ENCODE measurements at regions not wholly inside any gene's neighbourhood (a gene's known extent, or its start where the extent isn't known, plus 50 kb on each side); places are given as distances from the start of the nearest gene placed in this dataset.

DNA sequence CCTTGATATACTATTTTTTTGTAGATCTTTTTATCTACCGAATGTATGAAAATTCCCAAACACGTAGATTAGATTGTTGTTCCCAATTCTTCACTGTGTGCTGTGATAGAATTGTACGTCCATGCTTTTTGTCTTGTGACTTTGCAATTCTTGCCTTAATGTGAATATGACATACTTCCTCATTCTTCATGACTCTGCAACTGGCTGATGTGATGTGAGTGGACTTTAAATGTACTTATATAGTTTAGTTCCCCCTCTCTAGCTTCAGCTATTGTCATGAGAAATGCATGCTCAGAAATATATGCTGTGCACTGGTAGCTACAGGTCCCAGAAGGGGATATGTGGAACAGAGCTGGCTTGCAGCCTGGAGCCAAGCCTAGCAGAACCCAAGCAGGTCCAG lies 89.4 kb downstream of the FTHL17 start:
- TF ChIP-seq, protein P1, sequence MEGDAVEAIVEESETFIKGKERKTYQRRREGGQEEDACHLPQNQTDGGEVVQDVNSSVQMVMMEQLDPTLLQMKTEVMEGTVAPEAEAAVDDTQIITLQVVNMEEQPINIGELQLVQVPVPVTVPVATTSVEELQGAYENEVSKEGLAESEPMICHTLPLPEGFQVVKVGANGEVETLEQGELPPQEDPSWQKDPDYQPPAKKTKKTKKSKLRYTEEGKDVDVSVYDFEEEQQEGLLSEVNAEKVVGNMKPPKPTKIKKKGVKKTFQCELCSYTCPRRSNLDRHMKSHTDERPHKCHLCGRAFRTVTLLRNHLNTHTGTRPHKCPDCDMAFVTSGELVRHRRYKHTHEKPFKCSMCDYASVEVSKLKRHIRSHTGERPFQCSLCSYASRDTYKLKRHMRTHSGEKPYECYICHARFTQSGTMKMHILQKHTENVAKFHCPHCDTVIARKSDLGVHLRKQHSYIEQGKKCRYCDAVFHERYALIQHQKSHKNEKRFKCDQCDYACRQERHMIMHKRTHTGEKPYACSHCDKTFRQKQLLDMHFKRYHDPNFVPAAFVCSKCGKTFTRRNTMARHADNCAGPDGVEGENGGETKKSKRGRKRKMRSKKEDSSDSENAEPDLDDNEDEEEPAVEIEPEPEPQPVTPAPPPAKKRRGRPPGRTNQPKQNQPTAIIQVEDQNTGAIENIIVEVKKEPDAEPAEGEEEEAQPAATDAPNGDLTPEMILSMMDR (IDR thresholded peaks at IDR 0.05; ENCODE audit: poor library complexity): no peak
- TF ChIP-seq EZH2 (IDR thresholded peaks at IDR 0.05; ENCODE audit: borderline replicate concordance): no peak

Data from hepatocyte (in vitro differentiated cells).